ENCODE measurements at regions not wholly inside any gene's neighbourhood (a gene's known extent, or its start where the extent isn't known, plus 50 kb on each side); places are given as distances from the start of the nearest gene placed in this dataset.

- ChIA-PET POLR2A (no interaction called here), CTCF (no interaction called here)
- H3K27me3 Mint-ChIP-seq (ENCODE audit: insufficient read depth, unreplicated experiment), result peaks cover 20% of the 10 kb centered on the region
Observed at GRCh38 chr20:17171746-17172280, 55.0 kb upstream of the PCSK2 start.

DNA sequence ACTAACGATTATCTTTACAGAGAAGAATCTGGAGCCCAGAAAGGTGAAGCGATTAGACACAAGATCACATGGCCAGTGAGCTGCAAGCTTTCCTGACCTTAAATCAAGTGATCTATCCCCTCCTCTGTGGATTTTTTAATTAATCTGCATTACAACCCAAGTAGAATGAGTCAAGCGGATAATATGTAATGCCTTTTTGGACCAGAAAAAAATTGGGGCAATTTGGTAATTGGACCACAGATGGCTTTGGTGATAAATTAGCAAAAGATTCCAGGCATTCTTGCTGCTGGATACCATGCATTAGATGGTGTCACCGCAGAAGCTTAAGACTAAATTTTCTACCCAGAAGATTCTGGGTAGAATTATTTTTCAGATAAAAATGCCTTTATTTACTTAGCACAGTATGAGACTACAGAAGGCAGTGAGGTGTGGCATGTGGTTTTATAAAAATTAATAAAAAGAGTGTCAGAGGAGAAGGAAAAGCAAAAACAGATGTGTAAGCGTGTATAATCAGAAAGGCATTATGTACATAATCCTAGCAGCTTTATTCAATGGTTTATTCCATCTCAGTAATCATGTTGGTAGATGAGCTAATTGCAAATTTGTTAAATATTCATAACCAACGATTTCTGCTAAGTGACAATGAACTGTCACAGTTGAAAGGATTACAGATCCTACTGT is 53.9 kb upstream of the PCSK2 start:
- Histone ChIP-seq H3K9me3 (no peaks in the 10 kb centered on the region), H3K4me3 (ENCODE audit: low read depth, low read length) (no peak overlapping the region), H3K36me3 (ENCODE audit: control insufficient read depth, insufficient read depth, low read length) (no peaks in the 10 kb centered on the region), H3K4me1 (no peaks in the 10 kb centered on the region), H3K27me3 (replicated peaks; ENCODE audit: control insufficient read depth, insufficient read depth, low read length) (no peaks in the 10 kb centered on the region)
- H3K4me3 Mint-ChIP-seq (ENCODE audit: unreplicated experiment), result no peak overlapping the region
- no peaks in the 10 kb centered on the region for H3K9me3 Mint-ChIP-seq (ENCODE audit: unreplicated experiment)
- ChIA-PET POLR2A (no interaction called here), CTCF (no interaction called here)
- no peak for DNase-seq
- no peaks in the 10 kb centered on the region for H3K4me1 Mint-ChIP-seq (ENCODE audit: low read depth, unreplicated experiment)
- no peak for TF ChIP-seq CTCF (IDR thresholded peaks at IDR 0.05; ENCODE audit: insufficient read depth in 1 of 2, low read depth in 1 of 2, low read length in 1 of 2, severe bottlenecking in 1 of 2, unreplicated experiment in 1 of 2)
- H3K27me3 Mint-ChIP-seq (ENCODE audit: insufficient read depth, unreplicated experiment), result peaks cover 26% of the 10 kb centered on the region
- H3K27ac Mint-ChIP-seq (ENCODE audit: unreplicated experiment), result no peak overlapping the region
- no peaks in the 10 kb centered on the region for H3K36me3 Mint-ChIP-seq (ENCODE audit: insufficient read depth, unreplicated experiment)
- intact Hi-C loops (cut with micrococcal nuclease; ENCODE audit: unreplicated experiment), result no loop called here
- BruUV-seq (replicated peaks), result no TSS peak

More at GRCh38 chr20:17171746-17172280, 55.0 kb upstream of the PCSK2 start:
- H3K4me3 Mint-ChIP-seq (ENCODE audit: unreplicated experiment), result no peak overlapping the region
- no peaks in the 10 kb centered on the region for H3K9me3 Mint-ChIP-seq (ENCODE audit: unreplicated experiment)
- DNase-seq, result no peak
- intact Hi-C loops (cut with micrococcal nuclease; ENCODE audit: unreplicated experiment), result no loop called here
- no peaks in the 10 kb centered on the region for H3K36me3 Mint-ChIP-seq (ENCODE audit: insufficient read depth, unreplicated experiment)
- no peaks in the 10 kb centered on the region for H3K4me1 ChIP-seq
- H3K27ac Mint-ChIP-seq (ENCODE audit: unreplicated experiment), result no peak overlapping the region
- H3K36me3 ChIP-seq (ENCODE audit: control insufficient read depth, insufficient read depth, low read length), result no peaks in the 10 kb centered on the region
- H3K9me3 ChIP-seq, result no peaks in the 10 kb centered on the region
- TF ChIP-seq CTCF (IDR thresholded peaks at IDR 0.05; ENCODE audit: insufficient read depth in 1 of 2, low read depth in 1 of 2, low read length in 1 of 2, severe bottlenecking in 1 of 2, unreplicated experiment in 1 of 2), result no peak
- no peak overlapping the region for H3K4me3 ChIP-seq (ENCODE audit: low read depth, low read length)
- no peaks in the 10 kb centered on the region for H3K4me1 Mint-ChIP-seq (ENCODE audit: low read depth, unreplicated experiment)
- no TSS peak for BruUV-seq (replicated peaks)
- no peaks in the 10 kb centered on the region for H3K27me3 ChIP-seq (replicated peaks; ENCODE audit: control insufficient read depth, insufficient read depth, low read length)

All from Caco-2 (cell line).